A204.1 (cell line): ENCODE measurements at regions not wholly inside any gene's neighbourhood (a gene's known extent, or its start where the extent isn't known, plus 50 kb on each side); places are given as distances from the start of the nearest gene placed in this dataset.
"Not testable (repeated sequence)": the region's sequence is repeated elsewhere in the genome, so short reads cannot be mapped to it uniquely, and the experiment has no call there.

Source experiments
- FAIRE-seq: peaks from 2 replicates; lab custom pipeline; 2012; peaks lifted over from hg19 to GRCh38; lab: Jason Lieb, UNC

GRCh38 chr5:7309715-7310114 lies 86.2 kb upstream of the ADCY2 start:
- FAIRE-seq = not testable (repeated sequence)

GRCh38 chr5:7310656-7311055 lies 85.3 kb upstream of the ADCY2 start:
- FAIRE-seq = not testable (repeated sequence)

- FAIRE-seq = no peak
These were observed 80.8 kb upstream of the ADCY2 start for GRCh38 chr5:7315118-7315517.

GRCh38 chr5:7317751-7318150 lies 78.2 kb upstream of the ADCY2 start:
- FAIRE-seq = no peak

- no peak for FAIRE-seq
These were observed 75.1 kb upstream of the ADCY2 start for GRCh38 chr5:7320701-7321301.

GRCh38 chr5:7321724-7322123 lies 74.2 kb upstream of the ADCY2 start:
- no peak for FAIRE-seq

GRCh38 chr5:7324919-7325318 lies 71.0 kb upstream of the ADCY2 start:
- FAIRE-seq = no peak

GRCh38 chr5:7325975-7326913 lies 69.7 kb upstream of the ADCY2 start:
- FAIRE-seq = no peak

- no peak for FAIRE-seq
These were observed 66.8 kb upstream of the ADCY2 start for GRCh38 chr5:7329141-7329540.

GRCh38 chr5:7329712-7330111 lies 66.2 kb upstream of the ADCY2 start:
- FAIRE-seq = no peak

GRCh38 chr5:7330256-7330655 lies 65.7 kb upstream of the ADCY2 start:
- FAIRE-seq = no peak

- no peak for FAIRE-seq
These were observed 64.8 kb upstream of the ADCY2 start for GRCh38 chr5:7331131-7331530.
